Osteocyte (in vitro differentiated cells): ENCODE measurements at regions not wholly inside any gene's neighbourhood (a gene's known extent, or its start where the extent isn't known, plus 50 kb on each side); places are given as distances from the start of the nearest gene placed in this dataset.

Experiments
- DNase-seq: peaks from one replicate; pipeline ENCODE4 v3.0.0; 2021; ENCODE audit warnings: mixed read lengths; ENCODE audit not compliant: unreplicated experiment; ENCODE audit errors: extremely low spot score
- H3K27ac Mint-ChIP-seq: one replicate; pipeline ENCODE4 v1.8.0; 2021; ENCODE audit warnings: mild to moderate bottlenecking, mixed read lengths; ENCODE audit not compliant: unreplicated experiment
- H3K27me3 Mint-ChIP-seq: one replicate; pipeline ENCODE4 v1.8.0; 2021; ENCODE audit warnings: mixed read lengths; ENCODE audit not compliant: unreplicated experiment
- H3K36me3 Mint-ChIP-seq: one replicate; pipeline ENCODE4 v1.8.0; 2021; ENCODE audit warnings: mixed read lengths; ENCODE audit not compliant: unreplicated experiment
- H3K4me1 Mint-ChIP-seq: one replicate; pipeline ENCODE4 v1.8.0; 2021; ENCODE audit warnings: mixed read lengths; ENCODE audit not compliant: unreplicated experiment
- H3K4me3 Mint-ChIP-seq: one replicate; pipeline ENCODE4 v1.8.0; 2021; ENCODE audit warnings: mild to moderate bottlenecking, moderate library complexity, mixed read lengths; ENCODE audit not compliant: unreplicated experiment
- H3K9me3 Mint-ChIP-seq: one replicate; pipeline ENCODE4 v1.8.0; 2021; ENCODE audit warnings: mixed read lengths; ENCODE audit not compliant: unreplicated experiment
- TF ChIP-seq, protein P1 (sequence below): fragments of 200-600 bp; sonication (generic); IDR thresholded peaks from 2 replicates; pipeline ENCODE4 v1.5.0; 2021; ENCODE audit warnings: antibody characterized with exemption, mild to moderate bottlenecking, moderate library complexity

DNA sequence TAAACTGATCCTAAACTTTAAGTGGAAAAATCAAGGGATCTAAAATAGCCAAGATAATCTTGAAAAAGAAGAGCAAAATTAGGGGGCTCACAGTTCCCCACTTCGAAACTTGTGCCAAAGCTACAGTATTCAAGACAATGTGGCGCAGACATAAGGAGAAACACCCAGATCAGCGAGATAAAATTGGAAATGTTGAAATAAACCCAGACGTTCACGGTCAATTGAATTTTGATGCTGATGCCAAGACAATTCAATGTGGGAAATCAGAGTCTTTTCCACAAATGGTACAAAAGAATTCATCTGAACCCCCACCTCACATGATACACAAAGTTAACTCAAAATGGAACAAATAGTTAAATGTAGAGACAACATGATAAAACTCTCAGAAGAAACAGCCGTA, 601.6 kb downstream of the BRD1 start:
- TF ChIP-seq, protein P1, sequence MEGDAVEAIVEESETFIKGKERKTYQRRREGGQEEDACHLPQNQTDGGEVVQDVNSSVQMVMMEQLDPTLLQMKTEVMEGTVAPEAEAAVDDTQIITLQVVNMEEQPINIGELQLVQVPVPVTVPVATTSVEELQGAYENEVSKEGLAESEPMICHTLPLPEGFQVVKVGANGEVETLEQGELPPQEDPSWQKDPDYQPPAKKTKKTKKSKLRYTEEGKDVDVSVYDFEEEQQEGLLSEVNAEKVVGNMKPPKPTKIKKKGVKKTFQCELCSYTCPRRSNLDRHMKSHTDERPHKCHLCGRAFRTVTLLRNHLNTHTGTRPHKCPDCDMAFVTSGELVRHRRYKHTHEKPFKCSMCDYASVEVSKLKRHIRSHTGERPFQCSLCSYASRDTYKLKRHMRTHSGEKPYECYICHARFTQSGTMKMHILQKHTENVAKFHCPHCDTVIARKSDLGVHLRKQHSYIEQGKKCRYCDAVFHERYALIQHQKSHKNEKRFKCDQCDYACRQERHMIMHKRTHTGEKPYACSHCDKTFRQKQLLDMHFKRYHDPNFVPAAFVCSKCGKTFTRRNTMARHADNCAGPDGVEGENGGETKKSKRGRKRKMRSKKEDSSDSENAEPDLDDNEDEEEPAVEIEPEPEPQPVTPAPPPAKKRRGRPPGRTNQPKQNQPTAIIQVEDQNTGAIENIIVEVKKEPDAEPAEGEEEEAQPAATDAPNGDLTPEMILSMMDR = no peak
- Mint-ChIP-seq H3K27ac (no peak overlapping the region), H3K36me3 (no peaks in the 10 kb centered on the region), H3K4me1 (no peaks in the 10 kb centered on the region), H3K27me3 (peaks cover 4% of the 10 kb centered on the region), H3K9me3 (peaks cover 23% of the 10 kb centered on the region), H3K4me3 (no peak overlapping the region)
- no peak for DNase-seq

GRCh38 chr22:49224243-49224642, 603.4 kb downstream of the BRD1 start:
- Mint-ChIP-seq H3K4me3 (no peak overlapping the region), H3K27me3 (peaks cover 4% of the 10 kb centered on the region), H3K27ac (no peak overlapping the region), H3K9me3 (peaks cover 33% of the 10 kb centered on the region), H3K36me3 (no peaks in the 10 kb centered on the region), H3K4me1 (no peaks in the 10 kb centered on the region)
- DNase-seq = no peak
- TF ChIP-seq, protein P1 = no peak

- H3K27me3 Mint-ChIP-seq = peaks cover 4% of the 10 kb centered on the region
- TF ChIP-seq, protein P1 = no peak
- no peak overlapping the region for H3K4me3 Mint-ChIP-seq
- DNase-seq = peak; percentile 25
- H3K9me3 Mint-ChIP-seq = peaks cover 40% of the 10 kb centered on the region
- no peaks in the 10 kb centered on the region for H3K36me3 Mint-ChIP-seq
- no peaks in the 10 kb centered on the region for H3K4me1 Mint-ChIP-seq
- H3K27ac Mint-ChIP-seq = no peak overlapping the region
These were observed 609.5 kb downstream of the BRD1 start for GRCh38 chr22:49218142-49218541.

GRCh38 chr22:49216579-49216978, 611.1 kb downstream of the BRD1 start:
- peaks cover 40% of the 10 kb centered on the region for H3K9me3 Mint-ChIP-seq
- TF ChIP-seq, protein P1 = no peak
- H3K36me3 Mint-ChIP-seq = no peaks in the 10 kb centered on the region
- no peak overlapping the region for H3K4me3 Mint-ChIP-seq
- H3K27me3 Mint-ChIP-seq = no peaks in the 10 kb centered on the region
- peak; percentile 78 for DNase-seq
- H3K27ac Mint-ChIP-seq = no peak overlapping the region
- no peaks in the 10 kb centered on the region for H3K4me1 Mint-ChIP-seq

DNA sequence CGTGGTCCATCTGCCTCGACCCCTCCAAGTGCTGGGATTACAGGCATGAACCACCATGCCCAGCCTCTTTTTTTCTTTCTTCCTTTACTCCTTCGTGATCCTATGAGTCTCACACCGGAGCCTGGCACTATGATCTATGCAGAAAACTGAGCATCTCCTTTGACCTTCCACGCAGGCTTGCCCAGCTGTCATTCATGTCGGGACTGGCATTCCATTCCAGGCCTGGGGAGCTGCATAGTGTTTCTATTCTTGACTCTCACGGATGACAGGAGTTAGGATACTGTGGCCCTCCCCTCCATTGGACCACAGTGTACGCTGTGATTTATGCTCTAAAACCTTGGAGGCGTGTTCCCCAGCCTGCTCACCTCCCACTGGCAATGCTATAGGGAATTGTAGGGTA, 611.8 kb downstream of the BRD1 start:
- Mint-ChIP-seq H3K4me3 (no peak overlapping the region), H3K27me3 (no peaks in the 10 kb centered on the region), H3K9me3 (peaks cover 43% of the 10 kb centered on the region), H3K4me1 (no peaks in the 10 kb centered on the region), H3K27ac (no peak overlapping the region), H3K36me3 (no peaks in the 10 kb centered on the region)
- DNase-seq = peak; percentile 72
- TF ChIP-seq, protein P1 = no peak
